ENCODE measurements at regions not wholly inside any gene's neighbourhood (a gene's known extent, or its start where the extent isn't known, plus 50 kb on each side); places are given as distances from the start of the nearest gene placed in this dataset.

- TF ChIP-seq POLR2A (IDR thresholded peaks at IDR 0.05; ENCODE audit: control extremely low read depth in 1 of 2, low read depth in 2 of 2, low read length in 2 of 2): no peak
- no peak for TF ChIP-seq PHF8 (conservative IDR thresholded peaks at IDR 0.05; ENCODE audit: low read depth, low read length)
- TF ChIP-seq E2F6 (IDR thresholded peaks at IDR 0.05): no peak
- no peak for TF ChIP-seq RXRA (IDR thresholded peaks at IDR 0.05; ENCODE audit: insufficient read depth, low read depth, low read length)
- TF ChIP-seq MAFK (IDR thresholded peaks at IDR 0.05; ENCODE audit: low read depth, low read length): no peak
- TF ChIP-seq TCF12 (IDR thresholded peaks at IDR 0.05; ENCODE audit: low read depth, low read length): no peak
- no peak for TF ChIP-seq NRF1 (IDR thresholded peaks at IDR 0.05; ENCODE audit: low read depth, low read length)
- no peak for TF ChIP-seq EGR1 (IDR thresholded peaks at IDR 0.05; ENCODE audit: borderline replicate concordance, low read depth, low read length)
- TF ChIP-seq KDM4A (IDR thresholded peaks at IDR 0.05; ENCODE audit: low read depth, low read length, severe bottlenecking): no peak
- no peak for TF ChIP-seq NANOG (IDR thresholded peaks at IDR 0.05; ENCODE audit: insufficient read depth, low read depth, low read length, poor library complexity, severe bottlenecking)
- TF ChIP-seq SRF (IDR thresholded peaks at IDR 0.05; ENCODE audit: low read depth, low read length): no peak
- no peak for TF ChIP-seq CBX5 (IDR thresholded peaks at IDR 0.05; ENCODE audit: low read depth, low read length)
- TF ChIP-seq SIRT6 (IDR thresholded peaks at IDR 0.05; ENCODE audit: low read length): no peak
- TF ChIP-seq ATF3 (IDR thresholded peaks at IDR 0.05; ENCODE audit: insufficient read depth, low read depth, low read length): no peak
- TF ChIP-seq POLR2AphosphoS5 (IDR thresholded peaks at IDR 0.05; ENCODE audit: low read depth, low read length): no peak
- no peak for TF ChIP-seq FOSL1 (IDR thresholded peaks at IDR 0.05; ENCODE audit: insufficient read depth, low read depth, low read length)
Observed at GRCh38 chr4:72209600-72209999, 177.8 kb downstream of the NPFFR2 start (continued).

All from H1 (cell line).